HCT116 (cell line): ENCODE measurements at regions not wholly inside any gene's neighbourhood (a gene's known extent, or its start where the extent isn't known, plus 50 kb on each side); places are given as distances from the start of the nearest gene placed in this dataset.
A peak's percentile ranks its signal among the peaks of the same experiment; 100 is the strongest.

Experiments
- ATAC-seq: fragments of 200-7000 bp; cut with Tn5 transposase; 2 replicates; pipeline ENCODE4 v1.9.1; 2020; ENCODE audit warnings: mild to moderate bottlenecking, moderate library complexity
- BruUV-seq: library from RNA; stranded (reverse); fragments of 400-500 nt; replicated peaks from 2 replicates; lab custom pipeline; 2021; lab: Mats Ljungman, UMichigan
- CTCF ChIA-PET: fragments of 300-600 bp; sonication (Branson Sonifier 250); formaldehyde crosslinking; loops from one replicate; lab custom pipeline; 2021; ENCODE audit warnings: antibody characterized with exemption; lab: Charles Lee
- POLR2A ChIA-PET: fragments of 300-600, 350-600 bp; sonication (Branson Sonifier 250); formaldehyde crosslinking; loops from one replicate; lab custom pipeline; 2021; ENCODE audit warnings: antibody characterized with exemption; lab: Charles Lee
- RAD21 ChIA-PET, 2 experiments: fragments of 300-600 bp; sonication (Branson Sonifier 250); formaldehyde crosslinking; loops; one replicate each; lab custom pipeline; 2023; ENCODE audit warnings: low total read pairs in 2 of 2; ENCODE audit not compliant: uncharacterized antibody in 2 of 2, unreplicated experiment in 2 of 2, low non-redundant PET in 1 of 2; lab: Charles Lee
- DNase-seq: peaks from one replicate; pipeline ENCODE4 v3.0.0-alpha.2; 2010; ENCODE audit warnings: low read depth, low spot score
- H2AFZ ChIP-seq: fragments of 200-600 bp; shearing (Covaris generic), sonication (generic); 2 replicates; pipeline ENCODE4 v1.6.1; 2017; ENCODE audit warnings: low read depth, mixed run types, mixed read lengths, antibody characterized with exemption, low read length; ENCODE audit not compliant: poor library complexity, severe bottlenecking
- H3K27ac ChIP-seq: 2 replicates; pipeline ENCODE4 v1.5.1; 2012; ENCODE audit warnings: low read depth, low read length
- H3K27me3 ChIP-seq: fragments of 200-600 bp; sonication (generic); 2 replicates; pipeline ENCODE4 v1.6.1; 2016; ENCODE audit warnings: mixed run types, low read length, mixed read lengths; ENCODE audit not compliant: insufficient read depth
- H3K36me3 ChIP-seq, 2 experiments: fragments of 200-500 bp in 1 of 2; fragments of 200-600 bp in 1 of 2; sonication (Bioruptor generic) in 1 of 2; sonication (generic) in 1 of 2; 2 replicates each; pipeline versions ENCODE4 v1.5.1 to v1.6.1; 2014 to 2016; ENCODE audit warnings: low read length in 2 of 2, inconsistent platforms in 1 of 2, mixed read lengths in 1 of 2, mixed run types in 1 of 2; ENCODE audit not compliant: insufficient read depth in 2 of 2, control insufficient read depth in 1 of 2
- H3K4me1 ChIP-seq, 2 experiments: fragments of 200-600 bp in 1 of 2; sonication (generic) in 1 of 2; 2 replicates each; pipeline versions ENCODE4 v1.5.1 to v1.6.1; 2012 to 2017; ENCODE audit warnings: low read length in 2 of 2, inconsistent platforms in 1 of 2, mild to moderate bottlenecking in 1 of 2, mixed read lengths in 1 of 2, mixed run types in 1 of 2, moderate library complexity in 1 of 2; ENCODE audit not compliant: insufficient read depth in 2 of 2, control insufficient read depth in 1 of 2
- H3K4me2 ChIP-seq: fragments of 200-600 bp; sonication (generic); 2 replicates; pipeline ENCODE4 v1.6.1; 2017; ENCODE audit warnings: mixed run types, low read length, mixed read lengths
- H3K4me3 ChIP-seq, 2 experiments: fragments of 200-600 bp in 1 of 2; sonication (generic) in 1 of 2; replicated peaks in 1 of 2; 2 replicates each; pipeline ENCODE4 v1.5.1; 2011 to 2016; ENCODE audit warnings: low read length in 2 of 2, control low read depth in 1 of 2, low read depth in 1 of 2, mild to moderate bottlenecking in 1 of 2, mixed read lengths in 1 of 2, mixed run types in 1 of 2
- H3K79me2 ChIP-seq: fragments of 200-600 bp; sonication (generic); 2 replicates; pipeline ENCODE4 v1.6.1; 2017; ENCODE audit warnings: mild to moderate bottlenecking, mixed run types, low read length, moderate library complexity, mixed read lengths; ENCODE audit not compliant: insufficient read depth
- H3K9ac ChIP-seq: fragments of 200-600 bp; sonication (generic); 2 replicates; pipeline ENCODE4 v1.6.1; 2016; ENCODE audit warnings: low read length, mixed read lengths
- H3K9me2 ChIP-seq: fragments of 200-600 bp; sonication (generic), shearing (Covaris generic); 2 replicates; pipeline ENCODE4 v1.6.1; 2017; ENCODE audit warnings: mixed run types, mild to moderate bottlenecking, moderate library complexity; ENCODE audit not compliant: insufficient read depth
- H3K9me3 ChIP-seq, 2 experiments: fragments of 200-500 bp in 1 of 2; fragments of 200-600 bp in 1 of 2; sonication (Bioruptor generic) in 1 of 2; sonication (generic) in 1 of 2; 2 replicates each; pipeline ENCODE4 v1.6.1; 2014 to 2017; ENCODE audit warnings: low read length in 2 of 2, mixed read lengths in 2 of 2, inconsistent platforms in 1 of 2, low read depth in 1 of 2, mild to moderate bottlenecking in 1 of 2, mixed run types in 1 of 2, moderate library complexity in 1 of 2; ENCODE audit not compliant: control insufficient read depth in 1 of 2, insufficient read depth in 1 of 2
- H4K20me1 ChIP-seq: fragments of 200-600 bp; sonication (generic), shearing (Covaris generic); 2 replicates; pipeline ENCODE4 v1.6.1; 2017; ENCODE audit warnings: mixed run types, mild to moderate bottlenecking, moderate library complexity; ENCODE audit not compliant: insufficient read depth
- CBX3 ChIP-seq: IDR thresholded peaks from 2 replicates; pipeline ENCODE4 v1.6.1; 2012; ENCODE audit warnings: low read depth
- CEBPB ChIP-seq: IDR thresholded peaks from 2 replicates; pipeline ENCODE4 v1.6.1; 2012; ENCODE audit warnings: low read depth
- EGR1 ChIP-seq: IDR thresholded peaks from 2 replicates; pipeline ENCODE4 v1.6.1; 2012; ENCODE audit warnings: low read depth
- EZH2phosphoT487 ChIP-seq: fragments of 200-600 bp; IDR thresholded peaks from 2 replicates; pipeline ENCODE4 v1.6.1; 2018; ENCODE audit warnings: antibody characterized with exemption, borderline replicate concordance
- FOSL1 ChIP-seq: IDR thresholded peaks from 2 replicates; pipeline ENCODE4 v1.6.1; 2012; ENCODE audit warnings: low read depth
- JUND ChIP-seq: IDR thresholded peaks from 2 replicates; pipeline ENCODE4 v1.6.1; 2012
- MAX ChIP-seq: IDR thresholded peaks from 2 replicates; pipeline ENCODE4 v1.6.1; 2012
- POLR2A ChIP-seq: IDR thresholded peaks from 2 replicates; pipeline ENCODE4 v1.7.0; 2011; ENCODE audit warnings: borderline replicate concordance; ENCODE audit not compliant: insufficient read depth, insufficient read length; ENCODE audit errors: extremely low read depth
- REST ChIP-seq: IDR thresholded peaks from 2 replicates; pipeline ENCODE4 v1.6.1; 2012; ENCODE audit warnings: low read depth
- TCF7L2 ChIP-seq: IDR thresholded peaks from 2 replicates; pipeline ENCODE4 v1.7.0; 2011; ENCODE audit warnings: borderline replicate concordance, inconsistent platforms; ENCODE audit not compliant: insufficient read depth, insufficient read length; ENCODE audit errors: extremely low read depth
- ZBTB33 ChIP-seq: IDR thresholded peaks from 2 replicates; pipeline ENCODE4 v1.6.1; 2011; ENCODE audit warnings: mild to moderate bottlenecking, low read length, moderate library complexity; ENCODE audit not compliant: insufficient replicate concordance; ENCODE audit errors: extremely low read depth
- ZFX ChIP-seq: fragments of 450-650 bp; IDR thresholded peaks from 2 replicates; pipeline ENCODE4 v1.6.1; 2017
- ZNF274 ChIP-seq: fragments of 200-500 bp; sonication (Bioruptor generic); IDR thresholded peaks from 2 replicates; pipeline ENCODE4 v1.6.1; 2014; ENCODE audit warnings: mild to moderate bottlenecking, low read depth, low read length, inconsistent platforms
- intact Hi-C: fragments of 100-400 bp; cut with micrococcal nuclease; formaldehyde crosslinking; loops from 2 replicates; pipeline ENCODE4 v1.10.0; 2022

- POLR2A ChIA-PET, result no interaction called here
- intact Hi-C loops, result no loop called here
- no peak overlapping the region for H3K9ac ChIP-seq
- RAD21 ChIA-PET, result no interaction called here
- H3K27me3 ChIP-seq, result no peaks in the 10 kb centered on the region
- peaks cover 0 to 10% of the 10 kb centered on the region in 2 experiments; a peak in 2 of 4 replicates for H3K4me1 ChIP-seq
- no peaks in the 10 kb centered on the region for H3K79me2 ChIP-seq
- H2AFZ ChIP-seq, result peak overlapping the region; percentile 29
- no peaks in the 10 kb centered on the region for H4K20me1 ChIP-seq
- peak; percentile 79 for ATAC-seq
- no peaks in the 10 kb centered on the region for H3K9me3 ChIP-seq
- CTCF ChIA-PET, result no interaction called here
- peak; percentile 22 for DNase-seq
- H3K27ac ChIP-seq, result no peak overlapping the region
- H3K4me2 ChIP-seq, result peak overlapping the region; percentile 45
- no peak overlapping the region for H3K4me3 ChIP-seq
- BruUV-seq, result no TSS peak
- H3K9me2 ChIP-seq, result no peaks in the 10 kb centered on the region
- TF ChIP-seq JUND (peak; percentile 53), FOSL1 (peak; percentile 63; the same call in 1 of the 2 replicates), CEBPB (peak; percentile 31; the same call in 1 of the 2 replicates), POLR2A (no peak)
- H3K36me3 ChIP-seq, result no peaks in the 10 kb centered on the region
These were observed 65.9 kb upstream of the FSTL5 start for GRCh38 chr4:162229670-162230069.

GRCh38 chr4:162221148-162221547 is 57.3 kb upstream of the FSTL5 start:
- ChIA-PET RAD21 (no interaction called here), CTCF (no interaction called here), POLR2A (no interaction called here)
- Histone ChIP-seq H3K9ac (no peak overlapping the region), H4K20me1 (no peaks in the 10 kb centered on the region), H3K27ac (no peak overlapping the region), H3K79me2 (no peaks in the 10 kb centered on the region), H3K4me2 (no peak overlapping the region), H3K36me3 (no peaks in the 10 kb centered on the region), H2AFZ (no peak overlapping the region), H3K27me3 (no peaks in the 10 kb centered on the region), H3K9me2 (no peaks in the 10 kb centered on the region), H3K4me1 (no peaks in the 10 kb centered on the region), H3K9me3 (no peaks in the 10 kb centered on the region), H3K4me3 (no peak overlapping the region)
- intact Hi-C loops, result no loop called here
- TF ChIP-seq REST (no peak), CBX3 (no peak), TCF7L2 (no peak), EZH2phosphoT487 (no peak), ZNF274 (no peak), ZBTB33 (no peak), MAX (no peak), ZFX (no peak), EGR1 (no peak), FOSL1 (no peak), JUND (no peak)
- DNase-seq (no peak), ATAC-seq (no peak)
- no TSS peak for BruUV-seq
